Stomach (tissue), 8 donors: ENCODE measurements at regions not wholly inside any gene's neighbourhood (a gene's known extent, or its start where the extent isn't known, plus 50 kb on each side); places are given as distances from the start of the nearest gene placed in this dataset.
"Not testable (repeated sequence)": the region's sequence is repeated elsewhere in the genome, so short reads cannot be mapped to it uniquely, and the experiment has no call there.

Experiments
- DNase-seq, 2 donors: peaks; one replicate each; pipeline versions ENCODE4 v3.0.0 to v3.0.0-alpha.2; 2013 to 2019
- H3K27ac ChIP-seq, 5 donors: fragments of 200-600 bp in 4 of 5; sonication (generic) in 4 of 5; one replicate each; pipeline ENCODE4 v1.5.1; 2013 to 2019; ENCODE audit warnings: mild to moderate bottlenecking in 1 of 5, moderate library complexity in 1 of 5
- H3K27me3 ChIP-seq, 3 donors: fragments of 200-600 bp; sonication (generic); one replicate each; pipeline ENCODE4 v1.5.1; 2017 to 2019; ENCODE audit warnings: mixed run types in 1 of 3
- H3K36me3 ChIP-seq, 4 donors: fragments of 200-600 bp; sonication (generic); 1 replicate in 3 of 4; 2 replicates in 1 of 4; pipeline ENCODE4 v1.5.1; 2016 to 2019
- H3K4me1 ChIP-seq, 4 donors: fragments of 200-600 bp; sonication (generic); one replicate each; pipeline ENCODE4 v1.5.1; 2016 to 2019
- H3K4me3 ChIP-seq, 4 donors: fragments of 200-600 bp; sonication (generic) in 3 of 4; one replicate each; pipeline ENCODE4 v1.5.1; 2016 to 2019; ENCODE audit warnings: mild to moderate bottlenecking in 1 of 4
- H3K9me3 ChIP-seq, 4 donors: fragments of 200-600 bp; sonication (generic); one replicate each; pipeline ENCODE4 v1.5.1; 2016 to 2019
- CTCF ChIP-seq, 7 experiments: fragments of 450-650 bp in 4 of 7; fragments of 200-600 bp in 3 of 7; sonication (generic) in 3 of 7; IDR thresholded peaks; one replicate each; pipeline ENCODE4 v1.5.1; 2016 to 2019; ENCODE audit warnings: antibody characterized with exemption in 7 of 7, control low read depth in 2 of 7, mild to moderate bottlenecking in 1 of 7
- EP300 ChIP-seq: sonication (generic); formaldehyde crosslinking; IDR thresholded peaks from one replicate; pipeline ENCODE4 v1.6.1; 2017; ENCODE audit warnings: antibody characterized with exemption
- POLR2A ChIP-seq, 4 donors: fragments of 450-650 bp; IDR thresholded peaks; one replicate each; pipeline ENCODE4 v1.6.1; 2016; ENCODE audit warnings: antibody characterized with exemption in 4 of 4, control low read depth in 2 of 4, mild to moderate bottlenecking in 1 of 4, moderate library complexity in 1 of 4
- POLR2AphosphoS5 ChIP-seq, 3 donors: sonication (generic); formaldehyde crosslinking; IDR thresholded peaks; one replicate each; pipeline ENCODE4 v1.6.1; 2016; ENCODE audit warnings: antibody characterized with exemption in 3 of 3
- WGBS, 5 donors: extraction: QIAGEN DNeasy Blood & Tissue Kit in 3 of 5; methylation state at CpG; one replicate each; pipeline versions ENCODE4 v1.1.5 to v1.1.7; 2013 to 2018; 5-methylcytosine and 5-hydroxymethylcytosine counted together
- intact Hi-C: fragments of 100-400 bp; cut with DNase I; formaldehyde crosslinking; loops from one replicate; pipeline ENCODE4 v1.15.1; 2023; ENCODE audit warnings: low total_unique reads
- donor health status: healthy with polysubstance abuse.
- donor health status: Bipolar disorder and iron deficiency.
- donor health status: healthy.

GRCh38 chr4:58825278-58825677, 1715.1 kb upstream of the IGFBP7 start:
- Histone ChIP-seq H3K27me3 (no peaks in the 10 kb centered on the region), H3K36me3 (no peaks in the 10 kb centered on the region), H3K9me3 (peaks cover 0 to 7% (median 0%) of the 10 kb centered on the region in 4 donors), H3K4me3 (no peak overlapping the region), H3K4me1 (no peaks in the 10 kb centered on the region), H3K27ac (no peak overlapping the region)
- no peak for TF ChIP-seq CTCF (IDR thresholded peaks at IDR 0.05)
- TF ChIP-seq POLR2A (IDR thresholded peaks at IDR 0.05) = no peak
- TF ChIP-seq POLR2AphosphoS5 (IDR thresholded peaks at IDR 0.05) = no peak
- no peak for TF ChIP-seq EP300
- WGBS, 5 donors = 84 to 89% (median 87%) methylated on average over 5 of the region's 5 CpGs
- intact Hi-C loops = no loop called here
- no peak for DNase-seq

GRCh38 chr4:58818560-58818959, 1708.4 kb upstream of the IGFBP7 start:
- DNase-seq, H3K27ac ChIP-seq, H3K9me3 ChIP-seq, H3K4me3 ChIP-seq, H3K4me1 ChIP-seq, H3K27me3 ChIP-seq, H3K36me3 ChIP-seq, intact Hi-C loops: not testable (repeated sequence)
- 89 to 94% (median 90%) methylated on average over 14 of the region's 14 CpGs for WGBS, 5 donors

- 17 to 22% (median 17%) methylated on average over 2 of the region's 2 CpGs for WGBS, 5 donors
- Histone ChIP-seq H3K9me3 (no peaks in the 10 kb centered on the region), H3K4me3 (no peak overlapping the region), H3K36me3 (no peaks in the 10 kb centered on the region), H3K27me3 (no peaks in the 10 kb centered on the region), H3K27ac (no peak overlapping the region), H3K4me1 (no peaks in the 10 kb centered on the region)
- no peak for DNase-seq
- TF ChIP-seq POLR2AphosphoS5 (IDR thresholded peaks at IDR 0.05) = no peak
- no peak for TF ChIP-seq EP300
- TF ChIP-seq CTCF (IDR thresholded peaks at IDR 0.05) = no peak
- TF ChIP-seq POLR2A (IDR thresholded peaks at IDR 0.05) = no peak
- intact Hi-C loops = no loop called here
Observed at GRCh38 chr4:58809948-58810347, 1699.8 kb upstream of the IGFBP7 start.

GRCh38 chr4:58809366-58809765, 1699.2 kb upstream of the IGFBP7 start:
- TF ChIP-seq POLR2A (IDR thresholded peaks at IDR 0.05) = no peak
- TF ChIP-seq POLR2AphosphoS5 (IDR thresholded peaks at IDR 0.05) = no peak
- no peak for TF ChIP-seq CTCF (IDR thresholded peaks at IDR 0.05)
- Histone ChIP-seq H3K27ac (no peak overlapping the region), H3K36me3 (no peaks in the 10 kb centered on the region), H3K4me3 (no peak overlapping the region), H3K27me3 (no peaks in the 10 kb centered on the region), H3K4me1 (no peaks in the 10 kb centered on the region), H3K9me3 (no peaks in the 10 kb centered on the region)
- WGBS, 5 donors = 77 to 90% (median 79%) methylated on average over 3 of the region's 3 CpGs
- no peak for DNase-seq
- intact Hi-C loops = no loop called here

- intact Hi-C loops = no loop called here
- no peaks in the 10 kb centered on the region for H3K36me3 ChIP-seq
- H3K4me1 ChIP-seq = no peaks in the 10 kb centered on the region
- DNase-seq = no peak
- no peaks in the 10 kb centered on the region for H3K9me3 ChIP-seq
- no peak overlapping the region for H3K27ac ChIP-seq
- no peaks in the 10 kb centered on the region for H3K27me3 ChIP-seq
- 90 to 97% (median 92%) methylated on average over 2 of the region's 2 CpGs for WGBS, 5 donors
- TF ChIP-seq POLR2A (IDR thresholded peaks at IDR 0.05) (no peak), CTCF (IDR thresholded peaks at IDR 0.05) (no peak), EP300 (no peak), POLR2AphosphoS5 (IDR thresholded peaks at IDR 0.05) (no peak)
- no peak overlapping the region for H3K4me3 ChIP-seq
Observed at GRCh38 chr4:58808817-58809216, 1698.6 kb upstream of the IGFBP7 start.
